Osteocyte (in vitro differentiated cells): ENCODE measurements at regions not wholly inside any gene's neighbourhood (a gene's known extent, or its start where the extent isn't known, plus 50 kb on each side); places are given as distances from the start of the nearest gene placed in this dataset.

Experiments
- DNase-seq: peaks from one replicate; pipeline ENCODE4 v3.0.0; 2021; ENCODE audit warnings: mixed read lengths; ENCODE audit not compliant: unreplicated experiment; ENCODE audit errors: extremely low spot score
- H3K27ac Mint-ChIP-seq: one replicate; pipeline ENCODE4 v1.8.0; 2021; ENCODE audit warnings: mild to moderate bottlenecking, mixed read lengths; ENCODE audit not compliant: unreplicated experiment
- H3K27me3 Mint-ChIP-seq: one replicate; pipeline ENCODE4 v1.8.0; 2021; ENCODE audit warnings: mixed read lengths; ENCODE audit not compliant: unreplicated experiment
- H3K36me3 Mint-ChIP-seq: one replicate; pipeline ENCODE4 v1.8.0; 2021; ENCODE audit warnings: mixed read lengths; ENCODE audit not compliant: unreplicated experiment
- H3K4me1 Mint-ChIP-seq: one replicate; pipeline ENCODE4 v1.8.0; 2021; ENCODE audit warnings: mixed read lengths; ENCODE audit not compliant: unreplicated experiment
- H3K4me3 Mint-ChIP-seq: one replicate; pipeline ENCODE4 v1.8.0; 2021; ENCODE audit warnings: mild to moderate bottlenecking, moderate library complexity, mixed read lengths; ENCODE audit not compliant: unreplicated experiment
- H3K9me3 Mint-ChIP-seq: one replicate; pipeline ENCODE4 v1.8.0; 2021; ENCODE audit warnings: mixed read lengths; ENCODE audit not compliant: unreplicated experiment
- CTCF ChIP-seq: fragments of 200-600 bp; sonication (generic); IDR thresholded peaks from 2 replicates; pipeline ENCODE4 v1.5.0; 2021; ENCODE audit warnings: antibody characterized with exemption, mild to moderate bottlenecking, moderate library complexity

DNA sequence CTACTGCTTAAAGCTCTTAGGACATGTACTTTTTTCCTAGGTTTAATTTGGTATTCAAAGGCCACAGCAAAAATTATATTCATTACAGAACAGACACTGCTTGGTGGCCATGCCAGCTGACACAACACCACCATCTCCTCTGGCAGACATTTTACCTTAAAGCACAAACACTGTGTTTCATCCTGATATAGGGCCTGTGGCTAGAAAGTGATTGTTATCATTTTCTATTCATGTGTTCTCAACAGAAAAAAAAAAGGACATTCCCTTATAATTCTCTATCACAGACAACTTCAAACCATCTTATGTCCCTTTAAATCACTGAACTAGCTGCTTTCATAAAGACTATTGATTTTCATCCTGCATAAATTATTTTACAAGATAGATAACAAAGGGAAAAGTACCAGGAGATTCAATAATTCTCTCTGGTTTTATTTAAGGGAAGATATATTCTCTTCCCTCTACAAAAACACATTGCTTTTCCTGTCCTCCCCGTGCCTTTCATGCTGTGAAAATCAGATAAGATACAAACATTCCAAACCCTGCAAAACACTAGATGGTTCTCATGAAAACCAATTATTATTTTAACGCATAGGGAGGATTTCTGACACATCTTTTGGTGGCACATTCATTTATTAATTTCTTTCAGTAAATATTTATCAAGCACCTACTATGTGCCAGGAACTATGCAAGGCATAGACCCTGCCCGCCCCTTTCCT, 139.3 kb upstream of the TMCC3 start:
- H3K36me3 Mint-ChIP-seq: no peaks in the 10 kb centered on the region
- H3K27ac Mint-ChIP-seq: no peak overlapping the region

GRCh38 chr12:94788298-94788697, 137.9 kb upstream of the TMCC3 start:
- H3K9me3 Mint-ChIP-seq: no peaks in the 10 kb centered on the region
- no peak overlapping the region for H3K4me3 Mint-ChIP-seq
- peaks cover 8% of the 10 kb centered on the region for H3K4me1 Mint-ChIP-seq
- DNase-seq: no peak
- no peak overlapping the region for H3K27ac Mint-ChIP-seq
- TF ChIP-seq CTCF: no peak
- peaks cover 22% of the 10 kb centered on the region for H3K27me3 Mint-ChIP-seq
- H3K36me3 Mint-ChIP-seq: no peaks in the 10 kb centered on the region

More for the DNA sequence above, 139.3 kb upstream of the TMCC3 start:
- H3K4me3 Mint-ChIP-seq: no peak overlapping the region
- H3K4me1 Mint-ChIP-seq: peaks cover 13% of the 10 kb centered on the region
- no peak for TF ChIP-seq CTCF
- H3K27me3 Mint-ChIP-seq: peaks cover 16% of the 10 kb centered on the region
- no peaks in the 10 kb centered on the region for H3K9me3 Mint-ChIP-seq
- DNase-seq: no peak

- Mint-ChIP-seq H3K4me1 (no peaks in the 10 kb centered on the region), H3K9me3 (peaks cover 10% of the 10 kb centered on the region)
Measured at GRCh38 chr12:94786906-94787305, 136.5 kb upstream of the TMCC3 start.

DNA sequence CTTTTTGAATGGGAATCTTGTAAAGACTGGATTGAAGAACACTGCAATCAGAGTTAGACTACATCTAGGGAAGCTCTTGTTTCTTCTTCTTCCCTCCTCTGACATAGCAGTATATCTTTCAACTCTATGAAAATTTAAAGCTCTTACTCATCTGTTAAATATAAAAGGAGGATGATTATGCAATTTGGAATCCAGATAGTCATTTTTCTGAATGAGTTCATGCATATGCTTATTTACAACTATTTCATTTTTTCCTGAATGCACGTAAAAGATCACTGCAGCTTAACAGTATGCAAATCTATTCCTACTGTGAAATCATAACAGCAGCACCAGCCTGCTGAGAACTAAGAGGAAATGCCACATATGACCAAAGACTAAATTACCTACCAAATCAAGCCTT, 133.5 kb upstream of the TMCC3 start:
- Mint-ChIP-seq H3K27ac (no peak overlapping the region), H3K27me3 (peaks cover 12% of the 10 kb centered on the region), H3K4me3 (no peak overlapping the region), H3K36me3 (no peaks in the 10 kb centered on the region), H3K4me1 (peaks cover 3% of the 10 kb centered on the region), H3K9me3 (peaks cover 13% of the 10 kb centered on the region)
- TF ChIP-seq CTCF: no peak
- no peak for DNase-seq

More at GRCh38 chr12:94786906-94787305, 136.5 kb upstream of the TMCC3 start:
- Mint-ChIP-seq H3K36me3 (no peaks in the 10 kb centered on the region), H3K27ac (no peak overlapping the region), H3K27me3 (peaks cover 22% of the 10 kb centered on the region), H3K4me3 (no peak overlapping the region)
- DNase-seq: no peak
- TF ChIP-seq CTCF: no peak

GRCh38 chr12:94783343-94783742, 133.0 kb upstream of the TMCC3 start:
- TF ChIP-seq CTCF: no peak
- H3K9me3 Mint-ChIP-seq: peaks cover 13% of the 10 kb centered on the region
- peaks cover 3% of the 10 kb centered on the region for H3K4me1 Mint-ChIP-seq
- H3K27me3 Mint-ChIP-seq: peaks cover 13% of the 10 kb centered on the region
- H3K4me3 Mint-ChIP-seq: no peak overlapping the region
- no peak for DNase-seq
- H3K36me3 Mint-ChIP-seq: no peaks in the 10 kb centered on the region
- H3K27ac Mint-ChIP-seq: no peak overlapping the region
